Nephron (organoid): ENCODE measurements at regions not wholly inside any gene's neighbourhood (a gene's known extent, or its start where the extent isn't known, plus 50 kb on each side); places are given as distances from the start of the nearest gene placed in this dataset.

ENCODE experiments used
- H3K27ac Mint-ChIP-seq, 3 experiments: 2 replicates each; pipeline ENCODE4 v1.8.0; 2020; ENCODE audit warnings: mixed read lengths in 3 of 3, mild to moderate bottlenecking in 2 of 3, moderate library complexity in 1 of 3
- H3K27me3 Mint-ChIP-seq: 2 replicates; pipeline ENCODE4 v1.8.0; 2021; ENCODE audit warnings: low read depth, mild to moderate bottlenecking, moderate library complexity, mixed read lengths
- H3K36me3 Mint-ChIP-seq: 2 replicates; pipeline ENCODE4 v1.8.0; 2020; ENCODE audit warnings: low read depth, mixed read lengths
- H3K4me1 Mint-ChIP-seq: 2 replicates; pipeline ENCODE4 v1.8.0; 2020; ENCODE audit warnings: mixed read lengths
- H3K4me3 Mint-ChIP-seq, 3 experiments: 2 replicates each; pipeline ENCODE4 v1.8.0; 2020; ENCODE audit warnings: mild to moderate bottlenecking in 3 of 3, mixed read lengths in 3 of 3, moderate library complexity in 2 of 3
- H3K9me3 Mint-ChIP-seq: 2 replicates; pipeline ENCODE4 v1.8.0; 2020; ENCODE audit warnings: mixed read lengths
- CTCF ChIP-seq, 3 experiments: fragments of 200-600 bp; sonication (generic); IDR thresholded peaks; one replicate each; pipeline ENCODE4 v1.5.0; 2021; ENCODE audit warnings: antibody characterized with exemption in 3 of 3; ENCODE audit not compliant: unreplicated experiment in 3 of 3

GRCh38 chr10:4069491-4069890 lies 284.5 kb upstream of the KLF6 start:
- no peaks in the 10 kb centered on the region for H3K36me3 Mint-ChIP-seq
- peaks cover 1% of the 10 kb centered on the region for H3K27me3 Mint-ChIP-seq
- no peaks in the 10 kb centered on the region for H3K9me3 Mint-ChIP-seq
- TF ChIP-seq CTCF (IDR thresholded peaks at IDR 0.05; ENCODE audit: unreplicated experiment in 3 of 3): no peak
- peaks cover 7% of the 10 kb centered on the region for H3K4me1 Mint-ChIP-seq
- H3K4me3 Mint-ChIP-seq: no peak overlapping the region
- no peak overlapping the region for H3K27ac Mint-ChIP-seq

GRCh38 chr10:4068629-4069028 lies 283.6 kb upstream of the KLF6 start:
- peaks cover 7% of the 10 kb centered on the region for H3K27me3 Mint-ChIP-seq
- no peak overlapping the region for H3K4me3 Mint-ChIP-seq
- peaks cover 12% of the 10 kb centered on the region for H3K4me1 Mint-ChIP-seq

DNA sequence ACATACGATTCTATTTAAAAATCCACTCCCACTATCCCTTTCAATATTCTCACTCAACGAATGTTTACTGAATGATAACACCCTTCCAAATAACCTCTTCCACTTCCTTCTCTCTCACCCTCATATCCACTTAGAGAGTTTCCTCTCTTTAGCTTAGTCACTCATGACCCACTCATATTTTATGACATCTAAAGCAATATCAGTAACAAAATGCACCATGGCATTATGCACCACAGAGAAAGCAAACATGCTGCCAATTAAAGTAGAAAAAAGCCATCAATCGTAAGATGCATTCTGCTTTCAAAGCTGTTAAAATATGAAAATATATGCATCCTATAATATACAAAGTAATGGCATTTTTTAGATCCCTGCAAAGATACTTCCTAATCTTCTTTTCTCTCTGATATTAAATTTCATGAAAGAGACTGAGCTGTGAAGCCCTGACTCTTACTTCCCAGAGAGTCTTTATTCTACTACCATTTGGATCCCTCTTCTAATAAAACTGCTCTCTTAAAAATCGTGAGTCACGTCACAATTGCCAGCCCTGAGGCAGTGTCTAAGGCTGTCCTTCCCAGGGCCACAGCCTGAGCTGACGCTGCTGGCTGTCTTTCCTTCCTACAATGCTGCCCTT lies 283.0 kb upstream of the KLF6 start:
- Mint-ChIP-seq H3K4me1 (peaks cover 14% of the 10 kb centered on the region), H3K9me3 (no peaks in the 10 kb centered on the region), H3K36me3 (no peaks in the 10 kb centered on the region), H3K4me3 (no peak overlapping the region), H3K27me3 (peaks cover 8% of the 10 kb centered on the region), H3K27ac (no peak overlapping the region)
- TF ChIP-seq CTCF (IDR thresholded peaks at IDR 0.05; ENCODE audit: unreplicated experiment in 3 of 3): no peak

More at GRCh38 chr10:4068629-4069028, 283.6 kb upstream of the KLF6 start:
- Mint-ChIP-seq H3K36me3 (no peaks in the 10 kb centered on the region), H3K9me3 (no peaks in the 10 kb centered on the region), H3K27ac (no peak overlapping the region)
- TF ChIP-seq CTCF (IDR thresholded peaks at IDR 0.05; ENCODE audit: unreplicated experiment in 3 of 3): no peak

DNA sequence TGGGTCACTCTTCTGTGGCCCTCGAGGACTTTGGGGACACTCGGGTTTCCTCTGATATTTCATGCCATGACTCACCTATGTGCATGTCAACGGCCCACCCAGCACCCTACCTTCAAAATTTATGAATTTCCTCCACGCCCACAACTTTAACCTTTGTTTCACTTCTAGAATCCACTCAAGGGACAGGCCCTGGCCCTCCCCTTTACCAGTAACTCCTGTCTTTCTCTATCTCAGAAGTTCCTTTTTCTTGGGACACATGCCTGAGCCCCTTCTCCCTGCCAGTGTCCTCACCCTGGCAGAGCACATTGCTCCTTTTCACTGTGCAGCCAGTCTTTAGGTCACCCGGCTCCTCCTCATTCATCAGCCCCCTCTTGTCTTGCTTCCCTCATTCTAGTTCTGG lies 282.5 kb upstream of the KLF6 start:
- TF ChIP-seq CTCF (IDR thresholded peaks at IDR 0.05; ENCODE audit: unreplicated experiment in 3 of 3): no peak
- H3K36me3 Mint-ChIP-seq: no peaks in the 10 kb centered on the region
- no peaks in the 10 kb centered on the region for H3K9me3 Mint-ChIP-seq
- H3K4me3 Mint-ChIP-seq: no peak overlapping the region
- no peak overlapping the region for H3K27ac Mint-ChIP-seq
- H3K27me3 Mint-ChIP-seq: peaks cover 8% of the 10 kb centered on the region
- H3K4me1 Mint-ChIP-seq: peaks cover 14% of the 10 kb centered on the region

GRCh38 chr10:4066581-4067390 lies 281.8 kb upstream of the KLF6 start:
- Mint-ChIP-seq H3K4me1 (peaks cover 22% of the 10 kb centered on the region), H3K27ac (peak overlapping the region in 1 of 3 experiments; percentile 2), H3K9me3 (no peaks in the 10 kb centered on the region), H3K36me3 (no peaks in the 10 kb centered on the region), H3K4me3 (no peak overlapping the region), H3K27me3 (peaks cover 8% of the 10 kb centered on the region)
- no peak for TF ChIP-seq CTCF (IDR thresholded peaks at IDR 0.05; ENCODE audit: unreplicated experiment in 3 of 3)
